Neuronal stem cell (in vitro differentiated cells): ENCODE measurements at regions not wholly inside any gene's neighbourhood (a gene's known extent, or its start where the extent isn't known, plus 50 kb on each side); places are given as distances from the start of the nearest gene placed in this dataset.

Source experiments
- DNase-seq: peaks from one replicate; pipeline ENCODE4 v3.0.0-alpha.2; 2013; ENCODE audit warnings: low spot score
- H2AFZ ChIP-seq: one replicate; pipeline ENCODE4 v1.6.1; 2013; ENCODE audit warnings: mild to moderate bottlenecking, low read length, inconsistent platforms
- H2AK5ac ChIP-seq: 2 replicates; pipeline ENCODE4 v1.6.1; 2013; ENCODE audit warnings: low read depth, mild to moderate bottlenecking, inconsistent platforms, low read length, moderate library complexity, mixed read lengths
- H2BK120ac ChIP-seq: 2 replicates; pipeline ENCODE4 v1.6.1; 2013; ENCODE audit warnings: low read depth, mild to moderate bottlenecking, inconsistent platforms, low read length, moderate library complexity, mixed read lengths
- H2BK12ac ChIP-seq: one replicate; pipeline ENCODE4 v1.6.1; 2013; ENCODE audit warnings: low read length, inconsistent platforms
- H2BK15ac ChIP-seq: 2 replicates; pipeline ENCODE4 v1.6.1; 2013; ENCODE audit warnings: mild to moderate bottlenecking, low read length, inconsistent platforms, mixed read lengths
- H2BK5ac ChIP-seq: one replicate; pipeline ENCODE4 v1.6.1; 2013; ENCODE audit warnings: inconsistent platforms, mild to moderate bottlenecking, low read length, moderate library complexity
- H3K14ac ChIP-seq: one replicate; pipeline ENCODE4 v1.6.1; 2013; ENCODE audit warnings: low read length, inconsistent platforms
- H3K18ac ChIP-seq: 2 replicates; pipeline ENCODE4 v1.6.1; 2013; ENCODE audit warnings: low read length, inconsistent platforms
- H3K23ac ChIP-seq: 2 replicates; pipeline ENCODE4 v1.6.1; 2013; ENCODE audit warnings: low read depth, mild to moderate bottlenecking, mixed read lengths, low read length, inconsistent platforms; ENCODE audit not compliant: poor library complexity
- H3K27ac ChIP-seq: replicated peaks from 3 replicates; pipeline ENCODE4 v1.5.1; 2013; ENCODE audit warnings: low read length, inconsistent platforms
- H3K27me3 ChIP-seq, 3 experiments: 2 replicates each; pipeline ENCODE4 v1.6.1; 2013; ENCODE audit warnings: low read length in 3 of 3, mild to moderate bottlenecking in 2 of 3, inconsistent platforms in 1 of 3, low read depth in 1 of 3, mixed read lengths in 1 of 3, moderate library complexity in 1 of 3; ENCODE audit not compliant: control insufficient read depth in 3 of 3, insufficient read depth in 3 of 3
- H3K36me3 ChIP-seq, 2 donors: replicated peaks in 1 of 2; 2 replicates each; pipeline ENCODE4 v1.6.1; 2013; ENCODE audit warnings: low read length in 2 of 2; ENCODE audit not compliant: control insufficient read depth in 2 of 2, insufficient read depth in 2 of 2
- H3K4ac ChIP-seq: 2 replicates; pipeline ENCODE4 v1.6.1; 2013; ENCODE audit warnings: inconsistent platforms, mild to moderate bottlenecking, low read length, moderate library complexity
- H3K4me1 ChIP-seq, 2 donors: 1 replicate in 1 of 2; 2 replicates in 1 of 2; pipeline ENCODE4 v1.6.1; 2013; ENCODE audit warnings: low read length in 2 of 2, low read depth in 1 of 2; ENCODE audit not compliant: control insufficient read depth in 2 of 2, insufficient read depth in 1 of 2
- H3K4me2 ChIP-seq: one replicate; pipeline ENCODE4 v1.6.1; 2013; ENCODE audit warnings: mild to moderate bottlenecking, low read length, inconsistent platforms; ENCODE audit not compliant: insufficient read depth, poor library complexity, severe bottlenecking
- H3K4me3 ChIP-seq, 2 donors: 2 replicates each; pipeline ENCODE4 v1.5.1; 2013; ENCODE audit warnings: low read length in 2 of 2, mild to moderate bottlenecking in 2 of 2, inconsistent platforms in 1 of 2, moderate library complexity in 1 of 2
- H3K79me1 ChIP-seq: one replicate; pipeline ENCODE4 v1.6.1; 2013; ENCODE audit warnings: low read depth, mild to moderate bottlenecking, inconsistent platforms, low read length, moderate library complexity
- H3K9ac ChIP-seq: one replicate; pipeline ENCODE4 v1.6.1; 2013; ENCODE audit warnings: mild to moderate bottlenecking, low read depth, low read length, inconsistent platforms; ENCODE audit not compliant: poor library complexity
- H3K9me3 ChIP-seq, 2 donors: replicated peaks in 1 of 2; 2 replicates each; pipeline versions ENCODE3 to v1.6.1; 2013; ENCODE audit warnings: low read length in 2 of 2, mild to moderate bottlenecking in 2 of 2, inconsistent platforms in 1 of 2, low read depth in 1 of 2, mixed read lengths in 1 of 2, moderate library complexity in 1 of 2; ENCODE audit not compliant: control insufficient read depth in 2 of 2, insufficient read depth in 1 of 2
- H4K8ac ChIP-seq: one replicate; pipeline ENCODE4 v1.6.1; 2013; ENCODE audit warnings: low read depth, mild to moderate bottlenecking, inconsistent platforms, low read length, moderate library complexity
- H4K91ac ChIP-seq: one replicate; pipeline ENCODE4 v1.6.1; 2013; ENCODE audit warnings: low read length, low read depth, mild to moderate bottlenecking, inconsistent platforms; ENCODE audit not compliant: poor library complexity
- WGBS, 2 donors: extraction: QIAGEN DNeasy Blood & Tissue Kit; methylation state at CpG; one replicate each; pipeline ENCODE4 v1.1.7; 2013; ENCODE audit warnings: missing lambda C conversion rate in 2 of 2, mixed read lengths in 1 of 2; ENCODE audit not compliant: insufficient read length in 2 of 2, insufficient replicate concordance in 1 of 2; ENCODE audit errors: extremely low coverage in 2 of 2; 5-methylcytosine and 5-hydroxymethylcytosine counted together

DNA sequence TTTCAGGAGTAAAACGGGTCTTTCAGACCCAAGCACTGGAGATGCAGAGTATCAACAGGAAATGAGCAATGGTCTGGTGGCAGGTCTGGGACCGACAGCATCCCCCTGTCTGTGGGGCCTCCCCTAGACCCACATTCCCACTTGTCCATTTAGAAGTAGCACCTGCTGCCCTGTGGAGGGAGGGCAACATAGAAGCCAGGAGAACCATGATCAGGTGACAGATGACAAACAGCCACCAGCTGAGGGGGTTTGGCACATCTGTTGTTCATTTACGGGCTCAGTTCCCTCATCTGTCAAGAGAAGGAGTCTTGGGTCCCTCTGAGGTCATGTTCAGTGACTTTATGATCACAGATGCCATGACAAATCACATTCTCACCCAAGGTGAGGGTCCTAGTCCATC lies 77.9 kb upstream of the SLC66A3 start:
- Histone ChIP-seq H3K14ac (no peak overlapping the region), H3K27ac (no peak overlapping the region), H2BK120ac (no peak overlapping the region), H3K23ac (no peak overlapping the region), H3K4me3 (no peak overlapping the region), H3K9me3 (no peaks in the 10 kb centered on the region), H2AFZ (no peak overlapping the region), H2BK12ac (no peak overlapping the region), H2BK5ac (no peak overlapping the region), H3K18ac (no peak overlapping the region), H3K79me1 (no peaks in the 10 kb centered on the region), H3K9ac (no peak overlapping the region), H2AK5ac (no peak overlapping the region), H3K4me1 (peaks cover 3 to 6% of the 10 kb centered on the region in 2 donors), H3K4ac (no peak overlapping the region), H3K36me3 (no peaks in the 10 kb centered on the region), H3K27me3 (peaks cover 0 to 4% (median 0%) of the 10 kb centered on the region in 3 experiments), H2BK15ac (no peak overlapping the region), H4K8ac (no peak overlapping the region), H4K91ac (no peak overlapping the region), H3K4me2 (no peak overlapping the region)
- no CpG with 5 or more reads among the region's 3 CpGs for WGBS, 2 donors
- no peak for DNase-seq

DNA sequence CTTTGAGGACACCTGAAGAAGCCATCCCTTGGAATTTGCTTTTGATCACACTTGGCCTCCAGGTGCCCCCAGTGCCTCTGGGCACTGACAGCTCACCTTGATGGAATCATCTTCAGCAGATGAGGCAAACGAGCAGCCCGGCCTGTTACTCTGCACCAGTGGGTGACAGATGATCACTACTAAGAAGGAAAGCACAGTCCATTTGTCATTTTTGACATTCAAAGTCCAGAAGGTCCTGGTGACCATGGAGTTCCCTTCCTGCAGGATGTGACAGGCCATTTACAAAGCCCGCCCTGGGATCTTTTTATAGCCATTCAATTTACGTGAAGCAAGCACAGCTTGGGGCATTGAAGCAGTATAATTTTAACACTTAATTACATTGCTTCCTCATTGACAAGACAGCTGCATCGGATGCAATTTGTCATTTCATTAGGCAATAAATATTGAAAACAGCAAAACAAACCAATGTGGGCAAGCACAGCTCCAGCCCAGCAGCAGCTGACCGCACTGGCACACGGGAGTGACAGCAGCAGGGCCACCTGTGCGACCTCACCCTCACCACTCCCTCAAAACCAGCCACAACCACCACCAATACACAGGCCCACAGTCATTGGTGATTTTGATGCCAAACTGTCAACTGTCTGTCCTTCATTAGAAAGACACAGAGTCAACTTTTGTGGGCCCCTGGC lies 76.0 kb upstream of the SLC66A3 start:
- Histone ChIP-seq H3K14ac (no peak overlapping the region), H3K27ac (no peak overlapping the region), H3K18ac (peak overlapping the region; percentile 27), H3K4ac (no peak overlapping the region), H3K9me3 (no peaks in the 10 kb centered on the region), H3K4me1 (peaks cover 3 to 6% of the 10 kb centered on the region in 2 donors), H3K36me3 (no peaks in the 10 kb centered on the region), H3K79me1 (no peaks in the 10 kb centered on the region), H2BK5ac (no peak overlapping the region), H2AFZ (no peak overlapping the region), H2AK5ac (no peak overlapping the region), H2BK15ac (no peak overlapping the region), H3K4me2 (no peak overlapping the region), H3K4me3 (no peak overlapping the region), H2BK120ac (no peak overlapping the region), H3K23ac (no peak overlapping the region), H3K27me3 (peaks cover 0 to 4% (median 0%) of the 10 kb centered on the region in 3 experiments), H3K9ac (peak overlapping the region; percentile 30), H2BK12ac (no peak overlapping the region), H4K8ac (no peak overlapping the region), H4K91ac (no peak overlapping the region)
- no peak for DNase-seq
- no CpG with 5 or more reads among the region's 8 CpGs for WGBS, 2 donors

DNA sequence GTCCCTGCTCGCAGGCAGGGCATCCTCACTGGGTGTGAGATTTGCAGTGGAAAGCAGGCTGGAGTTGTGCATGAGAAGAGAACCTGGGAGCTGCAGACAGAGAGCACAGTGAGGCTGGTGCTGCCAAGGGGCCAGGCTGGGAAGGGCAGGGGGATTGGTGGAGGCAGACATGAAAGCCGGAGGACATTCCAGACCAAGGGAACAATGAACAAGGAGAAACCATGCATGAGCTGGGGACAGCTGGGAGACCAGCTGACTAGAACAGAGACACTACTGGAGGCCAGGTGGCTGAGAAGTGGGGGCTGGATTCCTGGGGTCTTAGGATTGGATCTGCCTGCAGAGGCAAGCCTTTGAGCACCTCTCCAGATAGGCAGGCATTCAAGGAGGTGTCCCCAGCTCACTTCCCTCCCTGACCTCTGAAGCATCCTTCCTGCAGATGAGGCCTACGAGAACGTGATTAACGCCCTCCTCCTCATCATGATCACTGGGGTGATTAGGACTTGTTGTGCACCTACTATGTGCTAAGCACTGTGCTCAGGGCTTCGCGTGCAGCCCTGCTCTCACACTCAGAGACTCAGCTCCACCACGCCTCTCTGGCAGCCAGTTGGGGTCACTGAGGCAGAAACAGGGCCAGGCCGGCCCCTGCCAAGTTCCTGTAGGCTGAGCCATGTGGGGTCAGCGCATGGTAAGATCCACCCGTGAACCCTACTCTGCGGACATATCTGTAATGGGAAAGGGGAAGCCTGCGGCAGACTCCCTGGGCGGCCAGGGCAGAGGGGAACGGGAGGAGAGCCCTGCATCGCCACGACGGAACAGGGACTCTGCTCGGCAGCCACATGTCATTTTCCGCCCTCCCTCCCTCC lies 74.8 kb upstream of the SLC66A3 start:
- Histone ChIP-seq H4K8ac (no peak overlapping the region), H3K4me2 (no peak overlapping the region), H2BK120ac (no peak overlapping the region), H3K9me3 (no peaks in the 10 kb centered on the region), H3K36me3 (no peaks in the 10 kb centered on the region), H3K14ac (no peak overlapping the region), H3K79me1 (no peaks in the 10 kb centered on the region), H3K18ac (peak overlapping the region; percentile 13), H2BK5ac (no peak overlapping the region), H2BK15ac (peak overlapping the region; percentile 1), H3K9ac (no peak overlapping the region), H3K27me3 (no peaks in the 10 kb centered on the region), H2AFZ (no peak overlapping the region), H4K91ac (no peak overlapping the region), H2AK5ac (peak overlapping the region; percentile 63), H3K4me1 (peaks cover 3 to 6% of the 10 kb centered on the region in 2 donors), H2BK12ac (no peak overlapping the region), H3K4me3 (no peak overlapping the region), H3K4ac (peak overlapping the region; percentile 2), H3K23ac (no peak overlapping the region), H3K27ac (no peak overlapping the region)
- no CpG with 5 or more reads among the region's 20 CpGs for WGBS, 2 donors
- peak; percentile 9 for DNase-seq

DNA sequence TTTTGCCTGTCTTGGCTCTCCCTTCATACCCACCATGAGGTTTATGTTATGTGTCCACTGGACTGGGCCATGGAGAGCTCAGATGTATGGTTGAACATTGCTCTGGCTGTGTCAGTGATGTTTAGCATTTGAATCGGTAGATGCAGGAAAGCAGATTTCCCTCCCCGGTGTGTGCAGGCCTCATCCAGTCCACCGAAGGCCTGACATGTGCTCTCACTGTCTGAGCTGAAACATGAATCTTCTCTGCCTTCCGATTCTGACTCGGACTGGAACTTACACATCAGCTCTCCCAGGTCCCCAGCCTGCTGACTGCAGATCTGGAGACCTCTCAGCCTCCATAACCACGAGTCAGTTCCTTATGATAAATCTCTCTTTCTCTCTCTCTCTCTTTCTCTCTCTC lies 72.4 kb upstream of the SLC66A3 start:
- Histone ChIP-seq H2BK15ac (no peak overlapping the region), H4K8ac (no peak overlapping the region), H3K9me3 (no peaks in the 10 kb centered on the region), H3K27ac (no peak overlapping the region), H3K9ac (no peak overlapping the region), H3K36me3 (no peaks in the 10 kb centered on the region), H3K4me1 (peaks cover 3 to 6% of the 10 kb centered on the region in 2 donors), H2AK5ac (no peak overlapping the region), H3K4ac (no peak overlapping the region), H3K4me2 (no peak overlapping the region), H3K23ac (no peak overlapping the region), H3K18ac (no peak overlapping the region), H4K91ac (no peak overlapping the region), H3K14ac (no peak overlapping the region), H2BK12ac (no peak overlapping the region), H2AFZ (no peak overlapping the region), H3K27me3 (no peaks in the 10 kb centered on the region), H2BK5ac (no peak overlapping the region), H3K79me1 (no peaks in the 10 kb centered on the region), H3K4me3 (no peak overlapping the region), H2BK120ac (no peak overlapping the region)
- WGBS, 2 donors: no CpG with 5 or more reads among the region's 6 CpGs
- DNase-seq: no peak
